GM18909 (cell line): ENCODE measurements at regions not wholly inside any gene's neighbourhood (a gene's known extent, or its start where the extent isn't known, plus 50 kb on each side); places are given as distances from the start of the nearest gene placed in this dataset.
A peak's percentile ranks its signal among the peaks of the same experiment; 100 is the strongest.

ENCODE experiments used
- ATAC-seq: cut with Tn5 transposase; IDR thresholded peaks from one replicate; pipeline ENCODE4 v1.9.1; 2021; ENCODE audit warnings: mild to moderate bottlenecking; ENCODE audit not compliant: unreplicated experiment, poor library complexity

DNA sequence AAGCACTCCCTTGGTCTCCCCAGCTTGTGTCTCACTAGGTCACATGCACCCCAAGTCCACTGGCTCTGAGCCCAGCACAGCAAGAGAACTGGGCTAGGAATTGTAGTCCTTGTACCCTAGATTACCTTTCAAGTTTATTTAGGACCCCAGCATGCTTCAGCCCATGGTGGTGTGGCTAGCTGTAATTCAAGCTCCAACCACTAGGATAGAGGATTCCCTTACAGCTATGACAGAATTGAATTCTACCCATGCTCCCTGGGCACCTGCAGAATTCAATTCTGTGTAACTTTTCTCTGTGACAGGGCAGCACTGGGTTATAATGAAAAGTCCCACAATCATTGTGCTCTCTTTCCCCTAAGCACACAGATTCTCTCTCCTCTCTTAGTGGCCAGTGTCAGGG is 253.8 kb upstream of the DMD start:
- no peak for ATAC-seq

DNA sequence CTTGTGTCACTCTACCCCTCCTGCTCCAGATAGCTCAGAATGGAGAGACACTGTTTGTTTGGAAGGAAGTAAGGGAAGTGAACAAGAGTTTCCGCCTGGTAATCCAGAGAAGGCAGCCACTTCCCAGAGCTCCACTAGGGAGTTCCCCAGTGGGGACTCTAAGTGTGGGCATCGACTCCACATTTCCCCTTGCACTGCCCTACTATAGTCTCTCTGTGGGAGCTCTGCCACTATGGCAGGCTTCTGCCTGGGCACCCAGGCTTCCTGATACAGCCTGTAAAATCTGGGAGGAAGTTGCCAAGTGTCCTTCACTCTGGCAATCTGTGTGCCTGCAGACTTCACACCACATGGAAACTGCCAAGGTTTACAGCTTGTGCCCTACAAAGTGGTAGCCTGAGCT is 245.8 kb upstream of the DMD start:
- no peak for ATAC-seq

GRCh38 chrX:33447285-33447684 is 235.9 kb upstream of the DMD start:
- ATAC-seq, result no peak

DNA sequence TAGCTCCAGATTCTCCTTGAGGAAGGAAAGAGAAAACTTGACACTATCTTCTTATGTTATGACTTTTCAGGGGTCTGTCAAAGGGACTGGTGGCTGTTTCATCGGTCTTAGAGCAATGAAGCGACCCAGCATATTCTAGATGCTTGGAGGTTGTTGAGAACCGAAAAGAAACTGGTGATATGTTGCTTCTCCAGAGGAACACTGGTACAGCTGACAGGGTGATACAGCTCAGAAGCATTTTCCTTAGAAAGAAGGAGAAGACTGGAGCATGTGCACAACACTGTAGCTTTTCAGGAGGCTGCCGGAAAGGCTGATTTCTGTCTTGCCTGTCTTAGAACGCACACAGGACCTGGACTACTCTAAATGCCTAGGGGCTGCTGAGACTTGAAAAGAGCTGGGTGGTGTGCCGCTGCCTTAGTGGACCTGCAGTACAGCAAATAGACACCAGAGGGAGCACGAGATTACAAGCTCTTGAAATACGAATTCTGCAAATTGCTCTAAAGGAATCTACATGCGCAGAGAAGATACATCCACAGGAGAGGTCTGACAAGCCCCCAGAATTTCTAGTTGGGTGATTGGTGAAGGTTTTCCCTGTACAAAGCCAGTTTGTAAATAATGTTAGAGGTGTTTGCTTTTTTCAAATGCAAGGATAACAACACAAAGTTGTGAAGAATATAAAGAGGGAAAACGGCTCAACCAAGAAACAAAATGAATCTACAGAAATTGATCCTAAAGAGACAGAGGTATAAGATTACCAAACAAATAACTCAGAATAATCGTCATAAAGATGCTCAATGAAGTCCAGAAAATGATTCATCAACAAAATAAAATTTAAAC is 223.1 kb upstream of the DMD start:
- peak; percentile 76 for ATAC-seq

- no peak for ATAC-seq
These were observed 205.0 kb upstream of the DMD start for GRCh38 chrX:33416273-33416805.

- no peak for ATAC-seq
These were observed 204.1 kb upstream of the DMD start for GRCh38 chrX:33415459-33415858.

DNA sequence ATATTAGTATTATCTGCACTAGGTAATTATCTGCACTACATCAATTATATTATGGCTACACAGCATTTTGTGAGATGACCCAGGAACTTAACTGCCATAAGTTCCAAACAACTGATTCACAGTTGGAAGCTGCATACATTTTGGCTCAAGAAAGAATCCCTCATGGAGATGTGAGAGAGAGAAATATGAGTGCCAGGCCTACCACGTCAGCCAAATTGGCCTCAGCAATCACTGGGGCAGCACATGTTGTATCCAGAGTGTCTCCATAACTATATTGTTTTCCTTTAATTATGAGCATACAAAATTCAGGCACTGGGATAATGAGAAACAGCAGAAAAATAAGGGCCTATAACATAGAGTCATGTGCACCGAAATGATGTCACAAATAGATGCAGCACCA is 174.2 kb upstream of the DMD start:
- ATAC-seq, result no peak

- no peak for ATAC-seq
These were observed 168.5 kb upstream of the DMD start for GRCh38 chrX:33379839-33380238.

DNA sequence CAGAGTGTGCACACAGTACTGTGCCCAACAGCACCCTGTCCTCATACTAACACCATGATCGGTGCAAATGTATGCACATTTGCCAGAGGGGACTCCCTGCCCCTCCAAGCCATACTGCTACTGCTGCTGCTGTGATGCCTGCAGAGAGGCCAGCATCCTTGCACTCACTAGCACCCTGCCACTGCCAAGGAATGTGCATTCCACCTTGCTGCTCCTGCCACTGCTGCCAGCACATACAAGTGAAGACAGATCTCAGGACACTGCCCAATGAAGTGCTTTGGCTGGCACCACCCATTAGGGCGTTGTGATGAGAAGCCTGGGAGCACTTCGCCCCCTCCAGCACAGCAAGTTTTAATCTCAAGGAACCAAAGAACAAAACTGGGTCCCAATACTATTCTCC is 146.3 kb upstream of the DMD start:
- ATAC-seq, result no peak

DNA sequence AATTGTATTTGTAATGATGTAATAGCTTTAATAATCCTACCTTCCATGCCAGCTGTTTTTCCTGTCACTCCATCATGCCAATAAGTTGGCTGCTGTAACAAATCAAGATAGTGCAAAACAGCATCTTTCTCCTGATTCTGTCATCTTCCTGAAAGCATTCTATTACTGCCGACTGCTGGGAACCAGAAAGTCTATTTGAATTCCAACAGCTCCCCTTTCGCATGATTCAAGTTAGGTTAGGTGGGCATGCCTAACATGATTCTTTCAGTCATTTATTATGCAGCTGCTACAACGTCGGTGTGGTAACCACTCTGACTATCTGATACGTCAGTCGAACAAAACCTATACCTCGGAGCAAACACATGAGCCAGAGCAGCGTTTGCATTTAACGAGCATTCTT is 127.9 kb upstream of the DMD start:
- no peak for ATAC-seq

DNA sequence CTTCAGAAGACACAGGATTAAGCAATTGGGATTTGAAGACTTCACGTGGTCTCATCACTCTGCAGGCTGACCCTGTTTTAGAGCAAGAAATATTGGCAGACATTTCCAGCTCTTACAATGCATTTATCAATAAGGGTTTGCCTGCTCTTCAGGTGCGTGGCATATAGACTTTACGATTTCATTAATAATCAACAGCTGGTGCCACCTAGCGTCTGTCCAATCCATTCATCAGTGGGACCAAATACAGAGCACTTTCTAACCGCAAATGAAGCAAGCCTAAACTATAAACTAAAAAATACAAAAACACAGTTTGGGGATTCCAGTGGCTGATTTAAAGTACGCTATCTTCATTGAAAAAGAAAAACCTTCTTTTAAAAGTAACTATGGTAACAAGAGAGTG is 125.4 kb upstream of the DMD start:
- no peak for ATAC-seq

GRCh38 chrX:33333271-33333670 is 121.9 kb upstream of the DMD start:
- ATAC-seq, result no peak

GRCh38 chrX:33330798-33331197 is 119.4 kb upstream of the DMD start:
- ATAC-seq, result no peak

DNA sequence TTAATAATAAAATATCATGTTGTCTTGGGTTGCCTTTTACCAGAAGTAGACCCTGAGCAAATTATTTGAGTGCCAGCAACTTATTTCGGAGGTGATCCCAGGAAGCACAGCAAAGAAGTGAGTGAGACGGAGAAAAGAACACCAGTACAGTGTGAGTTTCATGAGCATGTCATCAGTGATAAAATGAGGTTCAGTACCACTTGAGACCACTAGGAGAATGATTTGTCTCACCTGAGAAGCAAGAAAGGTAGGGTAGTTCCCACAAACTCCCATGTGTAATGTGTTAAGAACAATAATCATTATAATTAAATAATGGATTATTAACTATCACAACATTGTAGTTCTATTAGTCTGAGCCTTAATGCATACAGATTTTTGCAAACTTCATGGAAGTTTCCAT is 112.8 kb upstream of the DMD start:
- no peak for ATAC-seq

DNA sequence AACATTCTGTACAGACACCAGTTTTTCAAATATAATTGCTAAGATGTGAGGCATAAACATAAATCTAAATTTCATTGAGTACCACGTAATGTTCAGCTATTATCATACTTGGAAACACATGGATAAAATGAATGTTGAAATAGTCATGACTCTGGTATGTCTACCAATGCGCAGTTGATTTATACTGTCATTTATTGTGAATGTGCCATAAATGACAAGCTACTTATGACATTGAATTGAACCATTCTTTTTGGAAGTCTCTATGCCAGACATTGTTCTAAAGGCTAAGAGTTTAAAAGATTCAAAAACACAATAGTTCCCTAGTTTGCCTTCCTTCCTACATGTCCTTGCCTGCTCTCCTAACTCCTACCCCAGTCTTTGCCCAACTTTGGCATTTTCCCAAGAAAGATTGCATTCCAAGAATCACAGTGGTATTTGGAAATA is 96.6 kb upstream of the DMD start:
- no peak for ATAC-seq

GRCh38 chrX:33298622-33299021 is 87.3 kb upstream of the DMD start:
- ATAC-seq, result no peak

DNA sequence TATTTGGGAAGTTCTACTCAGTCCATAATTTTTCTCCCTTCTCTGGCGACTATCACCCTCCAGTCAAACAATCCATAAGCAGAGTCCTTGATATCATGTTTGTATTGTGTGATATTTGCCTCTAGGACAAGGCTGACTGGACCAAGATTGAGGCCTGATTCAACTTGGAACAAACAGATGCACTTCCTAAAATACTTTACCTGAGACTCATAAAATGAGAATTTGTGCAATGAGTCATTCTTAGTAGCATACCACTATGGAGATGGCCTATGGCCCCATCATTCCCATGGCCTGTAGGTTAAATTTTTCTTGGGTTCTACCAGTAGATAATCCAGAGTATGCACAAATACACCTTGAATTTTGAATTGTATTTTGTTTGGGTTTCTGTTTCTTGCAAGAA is 74.2 kb upstream of the DMD start:
- no peak for ATAC-seq

GRCh38 chrX:33277046-33277445 is 65.7 kb upstream of the DMD start:
- no peak for ATAC-seq

- no peak for ATAC-seq
These were observed 62.2 kb upstream of the DMD start for GRCh38 chrX:33273535-33273934.

GRCh38 chrX:33272986-33273385 is 61.6 kb upstream of the DMD start:
- no peak for ATAC-seq
